HG03196 (cell line): ENCODE measurements at regions not wholly inside any gene's neighbourhood (a gene's known extent, or its start where the extent isn't known, plus 50 kb on each side); places are given as distances from the start of the nearest gene placed in this dataset.
A peak's percentile ranks its signal among the peaks of the same experiment; 100 is the strongest.

Experiments
- ATAC-seq: cut with Tn5 transposase; IDR thresholded peaks from one replicate; pipeline ENCODE4 v1.9.1; 2021; ENCODE audit not compliant: unreplicated experiment

DNA sequence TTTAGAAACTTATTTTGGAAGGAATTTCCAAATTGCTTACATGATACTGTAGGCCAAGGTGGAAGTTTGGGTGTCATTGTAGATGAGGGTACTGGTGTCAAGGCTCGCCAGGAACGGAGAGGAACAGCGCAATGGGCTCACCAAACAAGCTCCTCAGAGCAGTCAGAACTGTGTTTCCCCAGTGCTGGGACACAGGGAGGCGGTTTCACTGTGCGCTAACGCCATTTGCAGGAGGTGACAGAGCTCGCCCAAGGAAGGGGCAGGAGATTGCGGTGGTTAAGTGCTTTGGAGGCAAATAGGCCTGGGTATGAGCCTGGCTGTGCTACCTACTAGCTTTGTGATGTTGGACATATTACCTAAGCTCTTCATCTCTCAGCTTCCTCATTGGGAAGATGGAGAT lies 57.3 kb downstream of the HHEX start:
- no peak for ATAC-seq

DNA sequence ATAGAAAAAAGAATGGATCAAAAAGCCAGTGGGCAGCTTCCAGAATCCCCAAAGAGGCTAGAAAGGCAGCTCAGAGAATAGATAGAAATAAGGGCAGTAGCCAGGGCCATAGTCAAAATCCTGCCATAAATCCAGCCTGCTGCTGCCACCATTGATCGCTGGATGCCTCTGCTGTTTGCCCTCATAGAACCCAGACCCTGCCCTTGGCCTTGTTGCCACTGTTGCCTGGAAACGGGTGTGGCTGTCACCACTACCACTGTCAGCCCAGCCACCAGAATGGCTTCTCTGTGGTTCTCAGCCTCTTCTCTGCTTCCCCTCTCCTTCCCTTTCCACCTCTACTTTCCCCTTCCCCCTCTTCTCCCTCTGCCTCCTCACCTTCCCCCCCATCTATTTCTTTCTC lies 57.8 kb downstream of the HHEX start:
- no peak for ATAC-seq

GRCh38 chr10:92750791-92751533 lies 61.2 kb downstream of the HHEX start:
- ATAC-seq, result no peak

GRCh38 chr10:92751534-92751811 lies 61.7 kb downstream of the HHEX start:
- no peak for ATAC-seq

GRCh38 chr10:92751827-92752226 lies 62.1 kb downstream of the HHEX start:
- ATAC-seq, result no peak

GRCh38 chr10:92753865-92754264 lies 64.1 kb downstream of the HHEX start:
- no peak for ATAC-seq

DNA sequence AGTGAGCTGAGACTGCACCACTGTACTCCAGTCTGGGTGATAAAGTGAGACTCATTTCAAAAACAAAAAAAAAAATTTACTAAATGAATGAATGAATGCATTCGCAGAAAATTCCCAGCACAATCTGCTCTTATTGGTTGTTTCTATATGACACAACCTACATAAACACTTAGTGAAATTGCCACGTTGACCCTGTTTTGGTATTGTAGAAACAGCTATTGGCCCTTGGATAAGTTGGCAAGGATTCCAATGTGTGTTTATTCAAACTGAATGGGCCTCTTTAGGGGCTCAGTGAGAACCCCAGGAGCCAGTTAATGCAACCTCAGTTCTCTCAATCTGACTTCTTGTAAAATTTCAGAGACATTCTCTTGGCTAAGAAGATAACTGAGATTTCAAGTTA lies 66.0 kb downstream of the HHEX start:
- no peak for ATAC-seq

- peak; percentile 74 for ATAC-seq
These were observed 66.7 kb downstream of the HHEX start for GRCh38 chr10:92756201-92757065.

GRCh38 chr10:92757066-92757710 lies 67.4 kb downstream of the HHEX start:
- ATAC-seq, result peak; percentile 78

GRCh38 chr10:92757711-92758104 lies 68.0 kb downstream of the HHEX start:
- no peak for ATAC-seq

GRCh38 chr10:92758594-92758993 lies 68.8 kb downstream of the HHEX start:
- ATAC-seq, result no peak

DNA sequence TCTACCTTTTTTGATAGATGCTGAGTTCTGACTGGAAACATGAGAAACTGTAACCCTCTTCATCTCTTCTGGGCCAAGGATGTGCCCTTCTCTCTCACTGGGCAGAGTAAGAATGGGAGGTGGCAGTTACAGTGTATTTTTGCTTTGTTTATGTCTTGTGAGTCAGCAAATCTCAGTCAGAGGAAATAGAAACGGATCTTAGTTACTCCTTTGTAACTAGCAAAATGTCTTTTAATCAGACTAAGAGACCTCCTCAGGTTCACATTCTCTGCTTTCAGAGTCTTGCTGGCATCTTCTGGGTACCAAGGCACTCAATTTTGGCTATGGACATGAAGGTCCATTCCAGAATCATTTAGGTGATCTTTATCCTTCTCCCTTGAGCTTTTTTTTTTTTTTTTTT lies 70.9 kb downstream of the HHEX start:
- ATAC-seq, result no peak

GRCh38 chr10:92761571-92761970 lies 71.8 kb downstream of the HHEX start:
- no peak for ATAC-seq

DNA sequence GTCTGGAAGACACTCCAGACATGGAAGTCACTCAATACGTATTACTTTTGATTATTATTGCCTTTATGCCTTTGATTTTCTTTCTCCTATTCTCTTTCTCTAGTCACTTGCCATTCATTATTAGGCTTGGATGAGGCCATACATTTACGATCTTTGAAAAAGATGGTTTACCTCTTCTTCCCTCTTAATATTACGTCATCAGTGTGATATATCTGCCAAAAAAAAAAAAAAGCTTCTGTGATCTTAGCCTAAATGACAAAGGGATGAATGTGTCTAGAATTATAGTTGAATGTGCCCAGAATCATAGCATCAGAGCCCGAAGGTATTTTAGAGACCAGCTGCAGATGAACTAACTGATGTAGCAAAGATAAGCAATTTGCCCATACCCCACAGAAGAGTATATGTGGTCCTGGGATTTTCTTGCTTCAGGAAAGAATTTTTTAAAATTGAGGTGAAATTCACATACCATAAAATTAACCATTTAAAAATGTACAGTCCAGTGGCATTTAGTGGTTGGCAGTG lies 73.9 kb downstream of the HHEX start:
- ATAC-seq, result no peak

DNA sequence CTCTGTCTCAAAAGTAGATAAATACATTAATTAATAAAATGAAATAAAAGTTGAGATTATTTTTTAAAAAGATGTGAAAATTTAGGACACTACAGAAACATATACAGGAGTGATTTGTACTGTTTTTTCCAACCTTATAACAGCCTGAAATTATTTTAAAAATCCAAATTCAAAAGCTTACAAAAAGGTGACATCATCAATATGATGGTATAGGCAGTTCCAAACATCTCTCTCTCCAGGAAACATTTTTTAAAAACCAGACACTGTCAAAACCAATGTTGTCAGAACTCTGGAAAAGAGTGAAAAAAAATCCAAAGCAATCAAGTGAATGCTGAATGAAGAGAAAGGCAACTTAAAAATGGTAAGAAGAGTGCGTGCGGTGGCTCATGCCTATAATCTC lies 76.7 kb downstream of the HHEX start:
- no peak for ATAC-seq

- ATAC-seq, result no peak
These were observed 78.3 kb downstream of the HHEX start for GRCh38 chr10:92768104-92768503.

- ATAC-seq, result no peak
These were observed 74.5 kb upstream of the EXOC6 start for GRCh38 chr10:92773776-92774175.

DNA sequence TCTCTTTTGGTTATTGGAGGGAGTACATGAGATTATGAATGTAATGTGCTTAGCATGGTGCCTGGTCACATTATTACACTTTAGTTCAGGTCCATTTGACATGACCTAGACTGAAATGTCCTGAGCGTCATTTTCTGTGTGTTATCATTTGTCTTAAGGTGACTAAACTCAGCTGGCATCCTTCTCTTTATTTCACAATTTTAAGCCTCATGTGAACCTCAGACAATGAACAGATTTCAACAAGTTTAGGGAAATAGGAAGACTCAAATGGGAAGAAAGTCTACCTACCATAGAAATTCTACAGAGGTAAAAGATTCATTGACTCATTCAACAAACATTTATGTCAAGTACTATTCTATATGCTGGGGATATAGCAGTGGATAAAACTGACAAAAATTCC lies 70.2 kb upstream of the EXOC6 start:
- ATAC-seq, result no peak

GRCh38 chr10:92785118-92785517 lies 63.2 kb upstream of the EXOC6 start:
- no peak for ATAC-seq

DNA sequence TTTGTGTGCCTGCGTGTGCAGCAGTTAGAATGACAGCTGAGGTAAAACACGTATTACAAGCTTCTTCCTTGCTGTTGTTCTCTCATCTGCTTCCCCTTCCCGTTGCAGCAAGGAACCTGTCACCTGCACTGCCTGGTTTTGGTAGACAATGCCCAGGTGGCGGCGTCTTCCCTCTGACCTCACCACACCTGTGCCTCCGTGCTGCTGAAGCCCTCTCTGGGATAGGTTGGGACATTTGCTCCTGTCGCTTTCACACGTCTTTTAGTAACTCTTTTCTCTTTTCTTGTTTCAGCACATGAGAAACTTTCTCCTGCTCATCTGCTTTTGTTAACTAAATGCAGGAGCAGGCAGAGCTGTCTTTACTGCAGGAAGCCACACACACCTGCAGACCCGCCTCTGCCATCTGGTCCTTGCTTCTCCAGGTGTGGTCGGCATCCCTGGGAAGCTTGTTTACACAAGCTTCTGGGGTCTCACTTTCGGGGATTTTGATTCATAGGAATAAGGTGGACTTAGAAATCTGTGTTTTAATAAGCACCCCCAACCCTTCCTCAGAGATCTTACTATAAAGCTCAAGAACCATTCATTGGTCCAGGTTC lies 60.7 kb upstream of the EXOC6 start:
- ATAC-seq, result no peak

DNA sequence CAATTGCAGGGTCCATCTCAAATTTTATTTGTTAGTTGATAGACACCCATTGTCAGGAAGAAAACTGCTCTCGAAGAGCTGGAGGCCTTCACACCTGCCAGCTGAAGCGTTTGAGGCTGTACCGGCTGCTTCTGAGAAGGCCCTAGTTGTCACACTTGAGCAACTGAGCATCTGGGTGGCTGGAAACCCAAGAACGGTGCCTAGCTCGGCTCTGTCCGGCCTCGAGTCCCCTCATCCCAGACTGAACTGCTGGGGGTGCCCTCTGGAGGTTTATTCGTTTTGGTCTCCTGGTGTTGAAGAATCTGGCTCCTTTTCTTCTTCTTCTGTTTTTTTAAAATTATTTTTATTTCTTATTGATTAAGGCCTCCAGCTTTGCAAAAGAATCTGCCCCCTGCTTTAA lies 59.3 kb upstream of the EXOC6 start:
- ATAC-seq, result no peak

DNA sequence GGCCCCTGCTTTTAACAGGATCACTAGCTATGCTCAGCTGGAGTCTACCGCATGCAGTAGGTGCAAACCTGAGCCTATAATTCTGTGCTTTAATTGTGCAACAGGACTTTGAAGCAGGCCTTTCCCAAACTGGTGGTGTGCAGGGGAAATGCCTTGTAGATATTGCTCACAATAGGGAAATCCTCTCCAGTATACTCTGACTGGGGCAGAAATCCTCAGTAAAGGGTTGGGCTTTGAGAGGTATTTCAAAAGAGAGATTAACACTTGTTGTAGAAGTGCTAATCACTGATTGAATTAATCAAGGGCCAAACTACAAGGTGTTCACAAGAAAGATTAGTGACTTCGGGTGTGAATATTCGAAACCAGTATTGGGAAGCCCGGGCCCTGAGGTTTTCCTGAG lies 58.5 kb upstream of the EXOC6 start:
- no peak for ATAC-seq
